ENCODE measurements at regions not wholly inside any gene's neighbourhood (a gene's known extent, or its start where the extent isn't known, plus 50 kb on each side); places are given as distances from the start of the nearest gene placed in this dataset.

DNA sequence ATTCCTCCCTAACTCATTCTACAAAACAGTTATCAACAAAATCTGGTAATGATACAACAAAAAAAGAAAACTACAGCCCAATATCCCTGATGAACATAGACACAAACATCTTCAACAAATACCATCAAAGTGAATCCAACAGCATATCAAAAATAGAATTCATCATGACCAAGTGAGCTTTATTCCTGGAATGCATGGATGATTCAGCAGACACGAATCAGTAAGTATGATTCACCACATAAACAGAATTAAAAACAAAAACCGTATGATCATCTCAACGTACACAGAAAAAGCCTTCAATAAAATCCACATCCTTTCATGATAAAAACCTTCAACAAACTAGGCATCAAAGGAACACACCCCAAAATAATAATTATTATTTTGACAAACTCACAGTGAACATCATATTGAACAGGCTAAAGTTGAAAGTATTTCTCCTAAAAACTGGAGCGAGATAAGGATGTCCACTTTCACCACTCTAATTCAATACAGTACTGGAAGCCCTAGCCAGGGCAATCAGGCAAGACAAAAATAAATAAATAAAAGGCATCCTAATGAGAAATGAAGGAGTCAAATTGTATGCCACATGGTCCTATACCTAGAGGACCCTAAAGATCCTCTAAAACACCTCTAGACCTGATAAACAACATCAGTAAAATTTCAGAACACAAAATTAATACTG, 305.1 kb upstream of the RGMB start:
- no peaks in the 10 kb centered on the region for H3K36me3 ChIP-seq (ENCODE audit: insufficient read depth, low read length)
- no peaks in the 10 kb centered on the region for H3K4me1 Mint-ChIP-seq (ENCODE audit: low read depth)
- TF ChIP-seq, protein P1, sequence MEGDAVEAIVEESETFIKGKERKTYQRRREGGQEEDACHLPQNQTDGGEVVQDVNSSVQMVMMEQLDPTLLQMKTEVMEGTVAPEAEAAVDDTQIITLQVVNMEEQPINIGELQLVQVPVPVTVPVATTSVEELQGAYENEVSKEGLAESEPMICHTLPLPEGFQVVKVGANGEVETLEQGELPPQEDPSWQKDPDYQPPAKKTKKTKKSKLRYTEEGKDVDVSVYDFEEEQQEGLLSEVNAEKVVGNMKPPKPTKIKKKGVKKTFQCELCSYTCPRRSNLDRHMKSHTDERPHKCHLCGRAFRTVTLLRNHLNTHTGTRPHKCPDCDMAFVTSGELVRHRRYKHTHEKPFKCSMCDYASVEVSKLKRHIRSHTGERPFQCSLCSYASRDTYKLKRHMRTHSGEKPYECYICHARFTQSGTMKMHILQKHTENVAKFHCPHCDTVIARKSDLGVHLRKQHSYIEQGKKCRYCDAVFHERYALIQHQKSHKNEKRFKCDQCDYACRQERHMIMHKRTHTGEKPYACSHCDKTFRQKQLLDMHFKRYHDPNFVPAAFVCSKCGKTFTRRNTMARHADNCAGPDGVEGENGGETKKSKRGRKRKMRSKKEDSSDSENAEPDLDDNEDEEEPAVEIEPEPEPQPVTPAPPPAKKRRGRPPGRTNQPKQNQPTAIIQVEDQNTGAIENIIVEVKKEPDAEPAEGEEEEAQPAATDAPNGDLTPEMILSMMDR (IDR thresholded peaks at IDR 0.05): no peak
- no peaks in the 10 kb centered on the region for H3K4me1 ChIP-seq (ENCODE audit: insufficient read depth, low read length)
- no peak overlapping the region for H3K27ac Mint-ChIP-seq
- ChIA-PET CTCF (no interaction called here), POLR2A (no interaction called here)
- ATAC-seq (ENCODE audit: poor library complexity) (no peak), DNase-seq (no peak)
- intact Hi-C loops (cut with DNase I, micrococcal nuclease): no loop called here
- H3K27me3 Mint-ChIP-seq: no peaks in the 10 kb centered on the region
- H3K9me3 Mint-ChIP-seq: no peaks in the 10 kb centered on the region
- H3K27me3 ChIP-seq (ENCODE audit: control insufficient read depth in 1 of 2, insufficient read depth in 2 of 2, low read length in 2 of 2): no peaks in the 10 kb centered on the region
- no peak overlapping the region for H3K4me3 Mint-ChIP-seq
- no peak overlapping the region for H3K27ac ChIP-seq (ENCODE audit: low read depth in 1 of 2, low read length in 2 of 2)
- no peaks in the 10 kb centered on the region for H3K9me3 ChIP-seq (ENCODE audit: control insufficient read depth in 1 of 2, insufficient read depth in 1 of 2, low read length in 2 of 2)
- no peaks in the 10 kb centered on the region for H3K36me3 Mint-ChIP-seq (ENCODE audit: low read depth)
- H3K4me3 ChIP-seq (ENCODE audit: low read length): no peak overlapping the region

- Histone ChIP-seq H3K9me3 (ENCODE audit: control insufficient read depth in 1 of 2, insufficient read depth in 1 of 2, low read length in 2 of 2) (no peaks in the 10 kb centered on the region), H3K4me3 (ENCODE audit: low read length) (no peak overlapping the region), H3K27me3 (ENCODE audit: control insufficient read depth in 1 of 2, insufficient read depth in 2 of 2, low read length in 2 of 2) (no peaks in the 10 kb centered on the region), H3K27ac (ENCODE audit: low read depth in 1 of 2, low read length in 2 of 2) (no peak overlapping the region), H3K36me3 (ENCODE audit: insufficient read depth, low read length) (no peaks in the 10 kb centered on the region), H3K4me1 (ENCODE audit: insufficient read depth, low read length) (no peaks in the 10 kb centered on the region)
- Mint-ChIP-seq H3K9me3 (no peaks in the 10 kb centered on the region), H3K4me3 (no peak overlapping the region), H3K4me1 (ENCODE audit: low read depth) (no peaks in the 10 kb centered on the region), H3K36me3 (ENCODE audit: low read depth) (no peaks in the 10 kb centered on the region), H3K27ac (no peak overlapping the region), H3K27me3 (no peaks in the 10 kb centered on the region)
- TF ChIP-seq, protein P1 (IDR thresholded peaks at IDR 0.05): no peak
- DNase-seq: no peak
- intact Hi-C loops (cut with DNase I, micrococcal nuclease): no loop called here
- ChIA-PET POLR2A (no interaction called here), CTCF (no interaction called here)
- ATAC-seq (ENCODE audit: poor library complexity): no peak
These were observed 302.7 kb upstream of the RGMB start for GRCh38 chr5:98470747-98471146.

DNA sequence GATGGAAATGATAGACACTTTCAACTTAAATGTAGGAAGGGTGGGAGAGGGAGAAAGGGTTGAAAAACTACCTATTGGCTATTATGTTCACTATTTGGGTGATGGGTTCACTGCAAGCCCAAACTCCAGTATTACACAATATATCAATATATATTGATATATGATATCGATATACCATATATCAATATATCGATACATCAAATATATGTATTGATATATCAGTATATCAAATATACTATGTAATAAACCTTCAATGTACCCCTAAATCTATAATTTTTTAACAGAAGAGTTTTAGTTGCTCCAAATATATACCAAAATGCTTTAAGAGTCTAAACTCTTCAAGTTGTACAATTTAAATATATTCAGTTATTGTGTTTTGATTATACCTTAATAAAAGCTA, 302.0 kb upstream of the RGMB start:
- no peaks in the 10 kb centered on the region for H3K36me3 Mint-ChIP-seq (ENCODE audit: low read depth)
- ChIA-PET CTCF (no interaction called here), POLR2A (no interaction called here)
- no peak overlapping the region for H3K4me3 ChIP-seq (ENCODE audit: low read length)
- H3K9me3 Mint-ChIP-seq: no peaks in the 10 kb centered on the region
- no peaks in the 10 kb centered on the region for H3K27me3 ChIP-seq (ENCODE audit: control insufficient read depth in 1 of 2, insufficient read depth in 2 of 2, low read length in 2 of 2)
- no peak overlapping the region for H3K27ac ChIP-seq (ENCODE audit: low read depth in 1 of 2, low read length in 2 of 2)
- H3K36me3 ChIP-seq (ENCODE audit: insufficient read depth, low read length): no peaks in the 10 kb centered on the region
- H3K9me3 ChIP-seq (ENCODE audit: control insufficient read depth in 1 of 2, insufficient read depth in 1 of 2, low read length in 2 of 2): no peaks in the 10 kb centered on the region
- TF ChIP-seq, protein P1 (IDR thresholded peaks at IDR 0.05): no peak
- H3K4me3 Mint-ChIP-seq: no peak overlapping the region
- intact Hi-C loops (cut with DNase I, micrococcal nuclease): no loop called here
- H3K4me1 ChIP-seq (ENCODE audit: insufficient read depth, low read length): no peaks in the 10 kb centered on the region
- no peak for ATAC-seq (ENCODE audit: poor library complexity)
- H3K27me3 Mint-ChIP-seq: no peaks in the 10 kb centered on the region
- DNase-seq: no peak
- H3K27ac Mint-ChIP-seq: no peak overlapping the region
- no peaks in the 10 kb centered on the region for H3K4me1 Mint-ChIP-seq (ENCODE audit: low read depth)
